SK-N-SH (cell line): ENCODE measurements at regions not wholly inside any gene's neighbourhood (a gene's known extent, or its start where the extent isn't known, plus 50 kb on each side); places are given as distances from the start of the nearest gene placed in this dataset.

ENCODE experiments used
- CTCF ChIA-PET: fragments of 300-600, 350-600 bp; formaldehyde crosslinking; extraction: SDS; loops from one replicate; lab custom pipeline; 2021; lab: Yijun Ruan, JAX
- POLR2A ChIA-PET: fragments of 350-600 bp; sonication (Branson Sonifier 250); formaldehyde crosslinking; extraction: SDS; loops from one replicate; lab custom pipeline; 2020; ENCODE audit warnings: antibody characterized with exemption, inconsistent platforms; lab: Yijun Ruan, JAX
- DNase-seq: peaks from one replicate; pipeline ENCODE4 v3.0.0; 2012
- H2AFZ ChIP-seq: fragments of 200-600 bp; sonication (generic); 2 replicates; pipeline ENCODE4 v1.8.1; 2016; ENCODE audit warnings: antibody characterized with exemption, mild to moderate bottlenecking, low read depth
- H3F3A ChIP-seq: fragments of 200-600 bp; sonication (generic); replicated peaks from 2 replicates; pipeline ENCODE3; 2016; ENCODE audit warnings: antibody characterized with exemption, mild to moderate bottlenecking; ENCODE audit not compliant: insufficient read depth
- H3K27ac ChIP-seq, 2 experiments: fragments of 200-500 bp in 1 of 2; fragments of 200-600 bp in 1 of 2; sonication (Bioruptor generic) in 1 of 2; sonication (generic), shearing (Covaris generic) in 1 of 2; 2 replicates each; pipeline versions ENCODE4 v1.5.1 to v1.6.1; 2014 to 2016; ENCODE audit warnings: low read depth in 2 of 2, inconsistent platforms in 1 of 2, low read length in 1 of 2, mild to moderate bottlenecking in 1 of 2, mixed read lengths in 1 of 2
- H3K27me3 ChIP-seq: fragments of 200-600 bp; sonication (generic), shearing (Covaris generic); 2 replicates; pipeline ENCODE4 v1.6.1; 2016; ENCODE audit warnings: mixed run types; ENCODE audit not compliant: insufficient read depth
- H3K36me3 ChIP-seq, 2 experiments: fragments of 200-500 bp in 1 of 2; fragments of 200-600 bp in 1 of 2; sonication (Bioruptor generic) in 1 of 2; sonication (generic) in 1 of 2; replicated peaks in 1 of 2; 2 replicates each; pipeline versions ENCODE3 to v1.5.1; 2014 to 2016; ENCODE audit warnings: low read length in 1 of 2, mild to moderate bottlenecking in 1 of 2; ENCODE audit not compliant: insufficient read depth in 2 of 2, control insufficient read depth in 1 of 2
- H3K4me1 ChIP-seq, 2 experiments: fragments of 200-500 bp in 1 of 2; fragments of 200-600 bp in 1 of 2; sonication (Bioruptor generic) in 1 of 2; sonication (generic), shearing (Covaris generic) in 1 of 2; 2 replicates each; pipeline versions ENCODE4 v1.5.1 to v1.6.1; 2014 to 2016; ENCODE audit warnings: low read depth in 1 of 2, low read length in 1 of 2, mixed run types in 1 of 2; ENCODE audit not compliant: insufficient read depth in 2 of 2, control insufficient read depth in 1 of 2
- H3K4me2 ChIP-seq: fragments of 200-600 bp; sonication (generic), shearing (Covaris generic); 2 replicates; pipeline ENCODE4 v1.6.1; 2017; ENCODE audit warnings: mixed run types
- H3K4me3 ChIP-seq, 2 experiments: fragments of 200-500 bp in 1 of 2; fragments of 200-600 bp in 1 of 2; sonication (Bioruptor generic) in 1 of 2; sonication (generic), shearing (Covaris generic) in 1 of 2; 2 replicates each; pipeline versions ENCODE4 v1.5.1 to v1.8.1; 2014 to 2016; ENCODE audit warnings: low read depth in 2 of 2, inconsistent platforms in 1 of 2, low read length in 1 of 2, mild to moderate bottlenecking in 1 of 2, mixed read lengths in 1 of 2, moderate library complexity in 1 of 2
- H3K79me2 ChIP-seq: fragments of 200-600 bp; sonication (generic); 2 replicates; pipeline ENCODE4 v1.8.1; 2017; ENCODE audit warnings: mild to moderate bottlenecking; ENCODE audit not compliant: insufficient read depth
- H3K9ac ChIP-seq: fragments of 200-600 bp; sonication (generic); 2 replicates; pipeline ENCODE4 v1.6.1; 2017; ENCODE audit warnings: mixed run types
- H3K9me2 ChIP-seq: fragments of 200-600 bp; sonication (generic); 2 replicates; pipeline ENCODE4 v1.6.1; 2017; ENCODE audit warnings: mixed run types
- H3K9me3 ChIP-seq: fragments of 200-600 bp; sonication (generic); 2 replicates; pipeline ENCODE4 v1.6.1; 2017; ENCODE audit warnings: mixed run types, mild to moderate bottlenecking, moderate library complexity
- H4K20me1 ChIP-seq: fragments of 200-600 bp; sonication (generic); 2 replicates; pipeline ENCODE4 v1.6.1; 2017; ENCODE audit warnings: mild to moderate bottlenecking, mixed run types; ENCODE audit not compliant: insufficient read depth
- CHD2 ChIP-seq: fragments of 150-350 bp; IDR thresholded peaks from 2 replicates; pipeline ENCODE4 v1.6.1; 2018; ENCODE audit warnings: low read length; ENCODE audit not compliant: partially characterized antibody
- CTCF ChIP-seq: fragments of 200-600 bp; sonication (generic); IDR thresholded peaks from 2 replicates; pipeline ENCODE4 v1.6.1; 2017; ENCODE audit warnings: antibody characterized with exemption, mild to moderate bottlenecking, moderate library complexity
- ELF1 ChIP-seq: IDR thresholded peaks from 2 replicates; pipeline ENCODE4 v1.4.0; 2012
- FOSL2 ChIP-seq: IDR thresholded peaks from 2 replicates; pipeline ENCODE4 v1.4.0; 2012; ENCODE audit warnings: low read depth, mild to moderate bottlenecking, moderate library complexity, borderline replicate concordance
- FOXJ3 ChIP-seq: sonication (generic); formaldehyde crosslinking; IDR thresholded peaks from 2 replicates; pipeline ENCODE4 v1.5.1; 2020; ENCODE audit warnings: mild to moderate bottlenecking, missing genetic modification reagents
- GATA2 ChIP-seq: sonication (generic); formaldehyde crosslinking; IDR thresholded peaks from 2 replicates; pipeline ENCODE4 v1.5.0; 2020; ENCODE audit warnings: mild to moderate bottlenecking, missing genetic modification reagents
- IRF3 ChIP-seq: fragments of 150-350 bp; IDR thresholded peaks from 2 replicates; pipeline ENCODE4 v1.6.1; 2016; ENCODE audit warnings: mild to moderate bottlenecking, low read depth, low read length
- JUND ChIP-seq: IDR thresholded peaks from 2 replicates; pipeline ENCODE4 v1.4.0; 2012
- MEF2A ChIP-seq: IDR thresholded peaks from 2 replicates; pipeline ENCODE4 v1.4.0; 2012; ENCODE audit warnings: low read depth, borderline replicate concordance
- MXI1 ChIP-seq: IDR thresholded peaks from 2 replicates; pipeline ENCODE4 v1.6.1; 2012; ENCODE audit warnings: mild to moderate bottlenecking, low read depth, low read length, improper control_type of control experiment
- RAD21 ChIP-seq: IDR thresholded peaks from 2 replicates; pipeline ENCODE4 v1.6.1; 2012; ENCODE audit warnings: mild to moderate bottlenecking, low read length
- RFX5 ChIP-seq: IDR thresholded peaks from 2 replicates; pipeline ENCODE4 v1.6.1; 2012; ENCODE audit warnings: mild to moderate bottlenecking, improper control_type of control experiment, low read length
- RXRA ChIP-seq: IDR thresholded peaks from 2 replicates; pipeline ENCODE4 v1.4.0; 2012; ENCODE audit warnings: low read depth, mild to moderate bottlenecking, borderline replicate concordance
- SMC3 ChIP-seq: IDR thresholded peaks from 2 replicates; pipeline ENCODE4 v1.6.1; 2012; ENCODE audit warnings: low read depth, low read length, improper control_type of control experiment
- USF1 ChIP-seq: IDR thresholded peaks from 2 replicates; pipeline ENCODE4 v1.4.0; 2012; ENCODE audit warnings: low read depth, borderline replicate concordance
- WGBS: methylation state at CpG from one replicate; pipeline ENCODE4 v1.1.6; 2017; ENCODE audit warnings: low lambda C conversion rate; 5-methylcytosine and 5-hydroxymethylcytosine counted together
- TF ChIP-seq, protein P1 (sequence below): fragments of 150-350 bp; IDR thresholded peaks from 2 replicates; pipeline ENCODE4 v1.6.1; 2017; ENCODE audit warnings: antibody characterized with exemption, low read length, low read depth, borderline replicate concordance
- TF ChIP-seq, protein P2 (sequence below): IDR thresholded peaks from 2 replicates; pipeline ENCODE4 v1.6.1; 2012; ENCODE audit warnings: mild to moderate bottlenecking, low read depth, low read length, moderate library complexity
- TF ChIP-seq, protein P3 (sequence below): IDR thresholded peaks from 2 replicates; pipeline ENCODE4 v1.4.0; 2012; ENCODE audit warnings: low read depth

DNA sequence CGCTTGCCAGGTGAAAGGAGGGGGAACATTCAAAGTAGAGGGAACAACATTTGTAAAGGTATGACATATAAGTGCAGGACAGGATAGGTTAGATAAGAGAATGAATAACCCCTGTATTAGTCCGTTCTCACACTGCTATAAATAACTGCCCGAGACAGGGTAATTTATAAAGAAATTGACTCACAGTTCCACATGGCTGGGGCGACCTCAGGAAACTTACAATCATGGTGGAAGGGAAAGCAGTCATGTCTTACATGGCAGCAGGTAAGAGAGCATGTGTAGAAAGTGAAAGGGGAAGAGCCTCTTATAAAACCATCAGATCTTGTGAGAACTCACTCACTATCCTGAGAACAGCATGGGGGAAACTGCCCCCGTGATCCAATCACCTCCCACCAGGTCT is 223.8 kb downstream of the SOX9 start:
- H3K4me3 ChIP-seq: no peak overlapping the region
- no peak overlapping the region for H3K9ac ChIP-seq
- no peaks in the 10 kb centered on the region for H3K79me2 ChIP-seq
- H3K9me3 ChIP-seq: no peaks in the 10 kb centered on the region
- POLR2A ChIA-PET: no interaction called here
- no peaks in the 10 kb centered on the region for H3K27me3 ChIP-seq
- no peak overlapping the region for H3K4me2 ChIP-seq
- H3K36me3 ChIP-seq: no peaks in the 10 kb centered on the region
- H3K27ac ChIP-seq: no peak overlapping the region
- CTCF ChIA-PET: interaction anchor here (1.0 to 1.5 kb wide), 4 partner anchors 60 to 215 kb away, joined by 3 read pairs; no protein-coding TSS in a partner anchor
- H4K20me1 ChIP-seq: no peaks in the 10 kb centered on the region
- TF ChIP-seq IRF3 (no peak), FOSL2 (no peak), SMC3 (no peak), MXI1 (no peak), FOXJ3 (CRISPR knock-in tag) (no peak), CTCF (no peak), RFX5 (no peak), CHD2 (no peak), RXRA (no peak), RAD21 (no peak), ELF1 (no peak), MEF2A (no peak)
- TF ChIP-seq, protein P1, sequence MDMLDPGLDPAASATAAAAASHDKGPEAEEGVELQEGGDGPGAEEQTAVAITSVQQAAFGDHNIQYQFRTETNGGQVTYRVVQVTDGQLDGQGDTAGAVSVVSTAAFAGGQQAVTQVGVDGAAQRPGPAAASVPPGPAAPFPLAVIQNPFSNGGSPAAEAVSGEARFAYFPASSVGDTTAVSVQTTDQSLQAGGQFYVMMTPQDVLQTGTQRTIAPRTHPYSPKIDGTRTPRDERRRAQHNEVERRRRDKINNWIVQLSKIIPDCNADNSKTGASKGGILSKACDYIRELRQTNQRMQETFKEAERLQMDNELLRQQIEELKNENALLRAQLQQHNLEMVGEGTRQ: no peak
- WGBS: 89% methylated on average over 5 of the region's 5 CpGs
- peaks cover 9% of the 10 kb centered on the region for H3F3A ChIP-seq
- peaks cover 10 to 13% of the 10 kb centered on the region in 2 experiments; a peak in 2 of 4 replicates for H3K4me1 ChIP-seq
- no peaks in the 10 kb centered on the region for H3K9me2 ChIP-seq
- DNase-seq: no peak
- no peak overlapping the region for H2AFZ ChIP-seq

DNA sequence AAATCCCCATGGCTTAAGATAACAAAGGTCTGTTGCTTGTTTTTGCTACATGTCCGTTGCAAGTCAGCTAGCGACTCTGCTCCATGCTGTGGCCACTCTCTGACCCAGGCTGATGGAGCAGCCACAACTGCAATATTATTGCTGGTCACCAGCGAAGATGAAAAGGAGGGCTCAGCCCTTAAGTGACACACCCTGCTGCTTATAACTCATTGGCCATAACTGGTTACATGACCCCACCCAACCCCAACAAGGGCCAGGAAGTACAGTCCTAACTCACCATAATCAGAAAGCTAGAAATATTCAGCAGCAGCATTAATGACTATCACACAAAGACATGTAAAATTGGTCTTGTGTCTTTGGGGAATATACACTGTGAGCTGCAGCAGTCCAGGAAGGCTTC is 224.3 kb downstream of the SOX9 start:
- Histone ChIP-seq H3K27ac (no peak overlapping the region), H3K79me2 (no peaks in the 10 kb centered on the region), H3K27me3 (no peaks in the 10 kb centered on the region), H4K20me1 (no peaks in the 10 kb centered on the region), H3K4me3 (no peak overlapping the region), H3K9me3 (no peaks in the 10 kb centered on the region), H3K4me1 (peaks cover 8 to 12% of the 10 kb centered on the region in 2 experiments; a peak in 2 of 4 replicates), H2AFZ (no peak overlapping the region), H3K9me2 (no peaks in the 10 kb centered on the region), H3K36me3 (no peaks in the 10 kb centered on the region), H3F3A (peaks cover 4% of the 10 kb centered on the region), H3K4me2 (no peak overlapping the region), H3K9ac (no peak overlapping the region)
- ChIA-PET POLR2A (no interaction called here), CTCF (interaction anchor here (0.6 to 1.5 kb wide), 5 partner anchors 60 to 1387 kb away, joined by 3 read pairs; no protein-coding TSS in a partner anchor)
- no peak for DNase-seq
- 98% methylated on average over 3 of the region's 3 CpGs for WGBS
- no peak for TF ChIP-seq USF1
- TF ChIP-seq CTCF: no peak
- TF ChIP-seq, protein P2, sequence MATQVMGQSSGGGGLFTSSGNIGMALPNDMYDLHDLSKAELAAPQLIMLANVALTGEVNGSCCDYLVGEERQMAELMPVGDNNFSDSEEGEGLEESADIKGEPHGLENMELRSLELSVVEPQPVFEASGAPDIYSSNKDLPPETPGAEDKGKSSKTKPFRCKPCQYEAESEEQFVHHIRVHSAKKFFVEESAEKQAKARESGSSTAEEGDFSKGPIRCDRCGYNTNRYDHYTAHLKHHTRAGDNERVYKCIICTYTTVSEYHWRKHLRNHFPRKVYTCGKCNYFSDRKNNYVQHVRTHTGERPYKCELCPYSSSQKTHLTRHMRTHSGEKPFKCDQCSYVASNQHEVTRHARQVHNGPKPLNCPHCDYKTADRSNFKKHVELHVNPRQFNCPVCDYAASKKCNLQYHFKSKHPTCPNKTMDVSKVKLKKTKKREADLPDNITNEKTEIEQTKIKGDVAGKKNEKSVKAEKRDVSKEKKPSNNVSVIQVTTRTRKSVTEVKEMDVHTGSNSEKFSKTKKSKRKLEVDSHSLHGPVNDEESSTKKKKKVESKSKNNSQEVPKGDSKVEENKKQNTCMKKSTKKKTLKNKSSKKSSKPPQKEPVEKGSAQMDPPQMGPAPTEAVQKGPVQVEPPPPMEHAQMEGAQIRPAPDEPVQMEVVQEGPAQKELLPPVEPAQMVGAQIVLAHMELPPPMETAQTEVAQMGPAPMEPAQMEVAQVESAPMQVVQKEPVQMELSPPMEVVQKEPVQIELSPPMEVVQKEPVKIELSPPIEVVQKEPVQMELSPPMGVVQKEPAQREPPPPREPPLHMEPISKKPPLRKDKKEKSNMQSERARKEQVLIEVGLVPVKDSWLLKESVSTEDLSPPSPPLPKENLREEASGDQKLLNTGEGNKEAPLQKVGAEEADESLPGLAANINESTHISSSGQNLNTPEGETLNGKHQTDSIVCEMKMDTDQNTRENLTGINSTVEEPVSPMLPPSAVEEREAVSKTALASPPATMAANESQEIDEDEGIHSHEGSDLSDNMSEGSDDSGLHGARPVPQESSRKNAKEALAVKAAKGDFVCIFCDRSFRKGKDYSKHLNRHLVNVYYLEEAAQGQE: no peak
- no peak for TF ChIP-seq GATA2 (CRISPR knock-in tag)
- TF ChIP-seq, protein P3, sequence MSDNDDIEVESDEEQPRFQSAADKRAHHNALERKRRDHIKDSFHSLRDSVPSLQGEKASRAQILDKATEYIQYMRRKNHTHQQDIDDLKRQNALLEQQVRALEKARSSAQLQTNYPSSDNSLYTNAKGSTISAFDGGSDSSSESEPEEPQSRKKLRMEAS: no peak
- no peak for TF ChIP-seq JUND
- no peak for TF ChIP-seq RXRA
